ENCODE measurements at regions not wholly inside any gene's neighbourhood (a gene's known extent, or its start where the extent isn't known, plus 50 kb on each side); places are given as distances from the start of the nearest gene placed in this dataset.

GRCh38 chr2:144931480-144931879, 411.6 kb upstream of the ZEB2 start:
- TF ChIP-seq, protein P1, sequence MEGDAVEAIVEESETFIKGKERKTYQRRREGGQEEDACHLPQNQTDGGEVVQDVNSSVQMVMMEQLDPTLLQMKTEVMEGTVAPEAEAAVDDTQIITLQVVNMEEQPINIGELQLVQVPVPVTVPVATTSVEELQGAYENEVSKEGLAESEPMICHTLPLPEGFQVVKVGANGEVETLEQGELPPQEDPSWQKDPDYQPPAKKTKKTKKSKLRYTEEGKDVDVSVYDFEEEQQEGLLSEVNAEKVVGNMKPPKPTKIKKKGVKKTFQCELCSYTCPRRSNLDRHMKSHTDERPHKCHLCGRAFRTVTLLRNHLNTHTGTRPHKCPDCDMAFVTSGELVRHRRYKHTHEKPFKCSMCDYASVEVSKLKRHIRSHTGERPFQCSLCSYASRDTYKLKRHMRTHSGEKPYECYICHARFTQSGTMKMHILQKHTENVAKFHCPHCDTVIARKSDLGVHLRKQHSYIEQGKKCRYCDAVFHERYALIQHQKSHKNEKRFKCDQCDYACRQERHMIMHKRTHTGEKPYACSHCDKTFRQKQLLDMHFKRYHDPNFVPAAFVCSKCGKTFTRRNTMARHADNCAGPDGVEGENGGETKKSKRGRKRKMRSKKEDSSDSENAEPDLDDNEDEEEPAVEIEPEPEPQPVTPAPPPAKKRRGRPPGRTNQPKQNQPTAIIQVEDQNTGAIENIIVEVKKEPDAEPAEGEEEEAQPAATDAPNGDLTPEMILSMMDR (IDR thresholded peaks at IDR 0.05) = no peak
- TF ChIP-seq EZH2 (IDR thresholded peaks at IDR 0.05; ENCODE audit: borderline replicate concordance, insufficient read depth, low read depth, low read length, poor library complexity, severe bottlenecking) = no peak
